HG03432 (cell line): ENCODE measurements at regions not wholly inside any gene's neighbourhood (a gene's known extent, or its start where the extent isn't known, plus 50 kb on each side); places are given as distances from the start of the nearest gene placed in this dataset.

ENCODE experiments used
- ATAC-seq: cut with Tn5 transposase; IDR thresholded peaks from one replicate; pipeline ENCODE4 v1.9.1; 2021; ENCODE audit warnings: mild to moderate bottlenecking, moderate library complexity; ENCODE audit not compliant: unreplicated experiment

DNA sequence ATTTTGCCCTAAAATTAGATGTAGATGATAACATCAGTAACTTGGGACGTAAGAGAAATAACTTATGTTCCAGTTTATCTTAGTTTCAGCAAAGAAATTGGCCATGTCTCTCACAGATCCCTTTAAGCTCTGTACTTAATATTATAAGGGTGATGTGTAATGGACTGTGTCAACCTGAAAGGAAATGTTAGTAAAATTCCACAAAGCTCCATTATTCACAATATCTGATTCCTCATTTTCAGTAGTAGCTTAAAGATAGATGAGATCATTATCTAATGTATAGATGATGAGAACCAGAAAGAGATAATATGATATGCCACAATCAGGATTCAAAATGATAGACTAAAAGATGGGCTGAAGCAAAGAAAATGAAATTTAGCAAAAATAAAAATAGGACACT is 316.8 kb upstream of the CHRM2 start:
- no peak for ATAC-seq

DNA sequence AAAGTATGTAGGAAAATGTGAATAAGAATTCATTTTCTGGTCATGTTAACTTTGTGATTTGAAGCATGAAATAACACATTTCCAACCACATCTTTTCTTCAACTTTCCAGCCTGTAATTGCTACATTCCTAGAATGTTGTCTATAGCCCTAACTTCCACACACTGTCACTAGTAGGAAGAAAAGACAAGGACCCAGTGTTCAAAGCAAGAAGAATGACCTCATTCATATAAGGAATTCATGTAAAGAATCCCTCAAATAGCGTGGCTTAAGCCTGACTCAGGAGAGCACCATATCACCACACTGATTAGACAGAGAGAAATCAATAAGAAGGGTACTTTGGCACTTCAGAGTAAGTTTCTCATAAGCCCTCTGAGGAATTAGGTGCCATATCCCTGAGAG is 318.7 kb upstream of the CHRM2 start:
- no peak for ATAC-seq

DNA sequence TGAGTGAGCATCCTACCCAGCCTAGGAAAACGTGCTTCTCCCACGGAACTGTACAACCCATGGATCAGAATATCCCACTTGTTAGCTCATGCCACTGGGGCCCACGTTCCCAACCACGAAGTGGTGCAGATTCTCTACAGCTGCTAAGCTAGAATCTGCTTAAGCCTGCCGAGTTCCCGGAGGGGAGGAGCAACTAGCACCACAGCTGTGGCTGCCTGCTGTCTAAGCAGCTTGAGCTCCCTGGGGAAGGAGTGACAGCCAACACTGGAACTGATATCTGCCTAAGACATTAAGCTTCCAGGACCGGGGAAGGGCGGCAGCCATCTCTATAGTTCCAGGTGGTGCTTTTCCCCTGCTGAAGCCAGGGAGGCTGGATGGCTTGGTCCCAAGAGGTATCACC is 334.7 kb upstream of the CHRM2 start:
- no peak for ATAC-seq

DNA sequence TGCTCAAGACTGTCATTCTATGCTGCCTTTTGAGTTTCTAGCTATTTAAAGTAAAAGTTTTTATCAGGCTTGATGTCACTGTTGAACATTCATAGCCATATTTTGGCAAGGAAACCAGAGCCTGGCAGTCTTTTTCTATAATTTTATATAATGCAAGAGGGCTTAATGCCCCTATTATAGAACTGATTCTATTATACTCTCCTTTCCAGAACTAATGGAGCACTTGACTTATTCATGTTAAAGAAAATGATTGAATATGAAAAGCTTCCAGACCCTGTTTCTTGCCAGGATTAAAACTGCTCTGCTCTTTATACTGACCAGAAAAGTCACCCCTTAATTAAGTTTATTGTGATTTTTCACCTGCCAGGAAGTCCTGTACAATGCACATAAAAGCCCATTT is 337.6 kb upstream of the CHRM2 start:
- no peak for ATAC-seq

DNA sequence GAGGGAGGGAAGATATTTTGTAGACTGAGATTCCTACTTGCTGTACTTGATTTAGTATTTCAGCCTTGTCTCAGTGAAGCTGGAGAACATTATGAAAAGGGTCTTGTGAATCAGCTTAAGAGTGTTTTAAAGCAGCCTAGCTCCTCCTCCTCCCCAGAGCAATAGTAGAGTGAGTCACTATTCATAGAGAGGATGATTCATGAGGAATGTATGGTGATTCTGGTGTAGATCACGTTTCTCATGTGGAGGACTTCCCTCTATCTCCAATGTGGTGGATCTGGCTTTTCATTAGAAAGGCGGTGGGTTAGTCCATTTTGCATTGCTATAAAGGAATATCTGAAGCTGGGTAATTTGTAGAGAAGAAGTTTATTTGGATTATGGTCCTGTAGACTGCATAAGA is 340.1 kb upstream of the CHRM2 start:
- no peak for ATAC-seq

DNA sequence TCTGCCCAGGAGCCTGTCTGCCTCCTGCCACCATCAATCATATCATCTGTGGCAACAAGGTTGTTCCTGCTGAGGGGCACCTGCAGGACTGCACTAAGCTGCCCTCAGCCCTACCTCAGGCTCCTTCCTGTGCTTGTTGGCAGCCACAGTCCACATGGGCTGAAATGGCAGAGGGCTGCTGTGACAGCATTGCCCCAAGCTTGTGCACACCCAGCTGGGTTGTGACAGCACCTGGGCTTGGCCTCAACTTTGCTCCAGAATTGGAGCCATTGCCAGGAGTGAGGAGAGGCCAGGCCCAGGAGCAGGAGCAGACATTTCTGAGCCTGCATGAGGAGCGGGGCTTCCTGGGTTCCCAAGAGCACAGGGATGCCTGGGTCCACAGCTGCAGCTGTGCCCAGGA is 340.9 kb upstream of the CHRM2 start:
- no peak for ATAC-seq

DNA sequence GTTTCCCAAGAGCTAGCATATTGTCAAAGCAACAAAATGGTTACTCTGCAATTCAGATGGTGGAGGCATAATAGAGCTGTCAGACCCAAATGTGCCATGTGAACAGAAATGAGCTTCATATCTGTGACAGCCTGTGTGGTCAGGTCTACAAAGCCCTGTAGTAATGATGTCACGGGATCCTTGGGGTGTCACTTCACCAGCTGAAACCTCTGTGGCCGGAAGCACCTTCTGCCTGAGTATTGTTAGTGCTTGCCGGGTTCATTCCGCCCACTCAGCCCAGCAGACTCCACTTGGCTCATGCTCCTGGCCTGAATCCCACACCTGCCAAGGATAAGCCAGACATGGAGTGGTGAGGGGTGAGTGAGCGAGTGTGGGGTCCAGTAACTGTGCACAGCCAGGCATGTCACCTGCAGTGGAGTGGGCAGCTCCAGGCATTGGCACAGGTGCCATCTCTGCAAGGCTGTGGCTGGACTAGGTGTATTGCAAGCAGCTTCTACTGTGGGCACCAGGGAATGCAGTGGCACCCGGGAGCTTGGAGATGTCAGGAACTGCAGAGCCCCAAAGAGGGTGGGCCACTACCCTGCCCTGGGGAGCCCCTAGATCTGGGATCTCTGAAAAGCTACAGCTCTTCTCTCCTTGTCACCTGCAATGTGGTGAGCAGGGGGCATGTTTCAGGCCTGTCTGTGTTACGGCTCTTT is 341.9 kb upstream of the CHRM2 start:
- ATAC-seq, result no peak

DNA sequence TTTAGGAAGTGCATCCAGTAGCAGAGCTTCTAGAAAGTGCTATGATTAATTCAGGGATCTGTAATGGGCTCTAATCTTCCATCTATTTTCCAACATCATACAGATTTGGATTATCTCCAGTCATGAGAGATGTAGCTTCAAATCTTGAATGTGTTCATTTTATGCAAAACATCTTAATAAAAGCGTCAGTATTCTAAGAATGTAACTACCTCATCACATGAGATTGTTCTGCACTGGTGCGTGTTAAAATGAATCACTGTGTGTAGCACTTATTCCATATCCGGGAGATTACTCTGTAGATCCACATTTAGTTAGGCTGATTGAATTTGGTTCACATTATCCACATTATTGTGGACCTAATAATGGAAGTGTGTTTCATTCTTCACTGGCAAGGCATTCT is 344.9 kb upstream of the CHRM2 start:
- ATAC-seq, result no peak

DNA sequence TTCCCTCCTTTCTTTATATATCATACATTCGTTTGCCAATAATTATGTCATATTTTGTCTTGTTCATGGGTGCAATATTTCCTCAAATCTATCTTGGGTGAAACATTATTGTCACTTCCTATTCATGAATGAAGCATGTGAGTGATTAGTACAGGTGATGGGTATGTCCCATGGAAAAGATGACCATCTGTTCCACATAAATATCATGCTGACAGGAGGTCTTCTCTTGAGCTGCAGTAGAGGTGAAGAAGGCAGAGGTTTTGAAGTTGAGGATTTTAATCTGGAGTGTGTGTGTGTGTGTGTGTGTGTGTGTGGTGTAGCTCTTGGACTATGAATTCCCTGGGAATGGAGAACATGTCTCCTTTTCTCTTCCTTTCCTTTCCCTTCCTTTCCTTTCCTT is 350.5 kb upstream of the CHRM2 start:
- no peak for ATAC-seq

DNA sequence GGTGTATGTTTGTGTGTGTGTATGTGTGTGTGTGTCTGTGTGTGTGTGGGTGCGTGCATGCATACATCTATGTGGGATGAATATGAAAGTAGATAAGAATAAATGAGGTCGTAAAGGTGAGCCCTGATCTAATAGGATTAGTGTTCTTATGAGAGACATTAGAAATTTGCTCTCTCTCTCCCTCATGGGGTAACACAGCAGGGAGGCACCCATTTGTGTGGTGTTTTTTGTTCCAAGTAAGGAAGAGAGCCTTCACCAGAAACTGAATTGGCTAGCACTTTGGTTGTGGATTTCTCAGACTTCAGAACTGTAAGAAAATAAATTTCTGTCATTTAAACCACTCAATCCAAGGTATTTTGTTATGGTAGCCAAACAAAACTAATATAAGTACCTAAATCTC is 353.7 kb upstream of the CHRM2 start:
- no peak for ATAC-seq

DNA sequence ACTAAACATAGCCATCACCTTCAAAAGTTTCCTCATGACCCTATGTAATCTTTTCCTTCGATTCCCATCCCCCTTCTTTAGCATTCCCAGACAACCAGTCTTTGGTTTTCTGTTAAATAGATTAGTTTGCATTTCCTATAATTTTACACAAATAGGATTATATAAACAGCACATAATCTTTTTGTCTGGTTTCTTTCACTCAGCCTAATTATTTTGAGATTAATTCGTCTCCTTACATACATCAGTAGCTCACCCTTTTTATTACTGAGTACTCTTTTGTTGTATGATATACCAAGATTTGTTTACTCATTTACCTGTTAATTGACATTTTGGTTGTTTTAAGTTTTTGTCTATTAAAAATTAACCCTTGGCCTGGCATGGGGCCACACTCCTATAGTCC is 354.7 kb upstream of the CHRM2 start:
- no peak for ATAC-seq

DNA sequence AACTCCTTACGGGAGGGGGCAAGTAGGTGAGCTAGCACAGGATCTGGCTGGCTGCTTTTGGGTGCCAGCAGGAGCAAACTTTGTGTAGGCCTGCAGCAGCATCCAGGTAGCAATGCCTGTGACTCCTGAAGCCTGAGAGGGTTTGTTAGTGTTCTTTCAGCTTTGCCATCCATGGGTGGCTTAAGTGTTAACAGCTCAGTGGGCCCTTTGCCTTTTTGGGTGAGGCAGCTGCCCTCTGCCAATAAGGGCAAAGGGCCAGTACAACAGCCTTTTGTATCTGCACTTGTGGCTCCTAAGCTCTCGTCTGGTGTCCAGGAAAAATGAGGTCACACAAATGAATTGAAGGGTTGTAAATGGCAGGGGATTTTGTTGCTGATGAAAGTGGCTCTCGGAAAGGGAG is 359.0 kb upstream of the CHRM2 start:
- ATAC-seq, result no peak

DNA sequence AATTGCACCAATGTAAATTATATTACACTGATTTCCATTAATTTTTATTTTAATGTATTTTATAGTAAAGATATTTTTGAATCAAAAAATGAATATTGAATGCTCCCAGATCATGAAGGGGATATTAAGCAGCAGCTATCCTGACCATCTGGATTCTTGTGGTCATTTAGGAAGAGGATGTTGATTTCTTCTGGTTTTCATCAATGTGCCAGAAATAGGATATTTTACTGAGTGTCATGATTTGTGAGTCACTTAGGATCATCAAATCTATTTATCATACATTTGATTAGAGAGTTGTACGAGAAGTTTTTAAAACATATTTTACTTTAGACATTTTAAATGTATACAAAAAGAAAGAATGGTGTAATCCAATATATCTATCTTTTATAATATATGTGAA is 366.3 kb upstream of the CHRM2 start:
- ATAC-seq, result no peak

DNA sequence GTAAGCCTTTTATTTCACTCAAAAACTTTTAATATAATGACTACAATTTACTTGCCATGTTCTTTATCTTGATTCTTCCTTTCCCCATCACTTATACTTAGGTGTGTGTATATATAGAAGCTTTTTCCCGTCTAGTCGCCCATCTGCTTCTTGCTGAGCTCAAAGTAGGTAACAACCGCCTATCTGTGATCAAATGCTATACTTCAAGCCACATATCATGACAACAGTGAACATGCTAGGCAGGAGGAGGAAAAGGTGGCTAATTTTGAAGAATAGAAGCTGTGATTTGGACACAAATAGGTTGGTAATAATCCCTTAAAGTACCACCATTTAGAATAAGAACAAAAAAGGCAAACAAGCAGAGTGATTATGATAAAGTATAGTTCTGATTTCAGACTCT is 367.3 kb upstream of the CHRM2 start:
- no peak for ATAC-seq

DNA sequence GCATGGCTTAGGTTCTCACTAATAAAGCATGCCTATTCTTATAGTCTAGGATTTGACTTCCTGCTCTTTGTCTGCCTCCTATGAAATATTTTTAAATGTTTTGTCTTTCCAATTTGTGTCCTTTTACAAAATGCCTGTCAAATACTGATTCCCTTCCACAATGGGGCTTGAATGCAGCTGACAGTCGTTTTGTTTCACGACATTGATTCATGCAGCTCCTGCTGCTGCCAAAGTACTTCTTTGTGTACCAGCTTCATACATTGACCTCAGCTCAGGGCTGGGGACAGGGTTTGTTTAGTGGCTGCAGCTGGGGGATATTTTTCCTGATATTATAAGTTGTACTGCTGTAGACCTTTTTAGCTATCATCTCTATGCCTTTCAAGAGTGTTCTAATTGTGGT is 371.9 kb upstream of the CHRM2 start:
- no peak for ATAC-seq

DNA sequence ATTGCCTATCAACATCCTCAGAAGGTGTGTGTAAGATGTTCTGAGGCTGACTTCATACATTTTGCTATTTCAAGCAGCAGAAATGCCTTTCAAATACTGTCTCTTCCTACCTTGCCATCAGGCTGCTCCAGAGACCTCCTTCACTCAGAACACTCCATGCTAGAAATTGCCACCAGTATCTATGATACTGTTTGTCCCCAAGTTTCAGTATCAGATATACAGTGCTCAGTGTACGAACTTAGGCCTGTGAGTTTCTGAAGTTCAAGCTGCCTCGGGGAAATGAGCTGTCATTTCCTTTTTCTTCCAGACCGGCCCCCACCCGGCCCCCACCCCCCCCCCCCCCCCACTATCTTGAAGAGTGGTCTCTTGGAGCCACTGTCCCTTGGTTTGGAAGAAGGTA is 373.4 kb upstream of the CHRM2 start:
- no peak for ATAC-seq

DNA sequence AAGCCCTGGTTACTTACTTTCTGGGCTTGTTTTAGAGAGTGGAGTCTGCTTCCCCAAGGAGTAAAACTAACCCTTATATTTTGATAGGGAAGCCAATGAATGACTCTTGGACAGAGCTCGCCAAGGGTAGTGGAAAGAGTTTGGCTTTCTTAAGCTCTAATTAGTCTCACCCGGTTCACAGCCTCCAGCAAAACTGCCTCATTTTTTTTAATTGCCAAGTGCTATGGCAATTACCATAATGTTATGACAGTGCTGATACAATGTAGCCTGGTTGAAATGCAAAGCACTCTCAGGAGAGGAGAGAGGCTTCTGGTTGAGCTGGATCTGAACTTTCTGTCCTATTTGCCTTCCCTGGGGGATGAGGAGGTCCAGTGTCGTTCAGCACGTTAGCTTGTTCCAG is 376.1 kb upstream of the CHRM2 start:
- ATAC-seq, result no peak

DNA sequence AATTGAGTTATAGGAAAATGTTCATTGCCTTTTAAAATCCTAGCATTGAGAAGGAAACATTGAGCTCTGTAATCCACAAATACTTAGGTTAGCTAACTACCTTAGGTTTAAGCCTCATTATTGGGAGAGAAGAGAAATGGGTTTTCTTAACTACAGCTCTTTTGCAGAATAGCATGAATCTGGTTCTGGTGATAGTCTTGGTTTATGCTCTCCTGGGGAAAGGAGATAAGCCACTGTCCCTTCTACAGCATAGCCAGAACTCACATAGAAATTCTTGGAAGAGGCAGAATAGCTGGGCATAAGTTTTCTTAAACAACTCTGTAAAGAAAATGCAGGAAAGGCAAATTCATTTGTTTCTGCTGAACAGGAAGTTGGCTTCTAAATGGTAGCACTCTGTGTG is 378.6 kb upstream of the CHRM2 start:
- no peak for ATAC-seq

DNA sequence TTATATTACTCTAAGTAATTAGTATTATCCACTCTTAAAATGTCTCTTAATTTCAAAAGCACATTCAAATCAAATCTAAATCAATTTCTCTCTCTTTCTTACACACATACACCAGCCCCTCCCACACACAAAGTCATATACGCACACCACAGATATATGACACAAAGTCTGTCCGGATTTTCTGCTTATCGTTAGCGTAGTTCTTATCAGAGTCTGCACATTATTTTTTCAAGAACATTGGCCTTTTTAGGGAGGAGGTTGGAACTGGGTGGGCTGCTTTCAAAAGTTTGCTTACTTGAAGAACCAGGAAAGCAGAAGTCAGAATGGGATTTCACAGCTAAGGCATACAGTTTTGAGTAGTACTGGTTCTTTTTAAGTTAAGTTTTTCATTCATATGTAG is 387.6 kb upstream of the CHRM2 start:
- ATAC-seq, result no peak

DNA sequence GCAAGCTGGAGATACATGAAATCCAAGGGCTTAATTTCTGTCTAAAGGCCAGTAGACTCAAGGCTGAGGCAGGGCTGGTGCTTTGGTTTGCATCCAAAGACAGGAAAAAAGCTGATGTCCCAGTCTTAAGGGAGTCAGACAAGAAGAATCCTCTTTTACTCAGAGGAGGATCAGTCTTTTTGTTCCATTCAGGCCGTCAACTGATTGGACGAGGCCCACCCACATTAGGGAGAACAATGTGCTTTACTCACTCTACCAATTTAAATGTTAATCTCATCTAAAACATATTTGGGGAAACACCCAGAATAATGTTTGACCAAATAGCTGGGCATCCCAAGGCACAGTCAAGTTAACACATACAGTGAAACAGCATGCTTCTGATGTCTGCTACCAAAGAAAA is 388.5 kb upstream of the CHRM2 start:
- ATAC-seq, result no peak

DNA sequence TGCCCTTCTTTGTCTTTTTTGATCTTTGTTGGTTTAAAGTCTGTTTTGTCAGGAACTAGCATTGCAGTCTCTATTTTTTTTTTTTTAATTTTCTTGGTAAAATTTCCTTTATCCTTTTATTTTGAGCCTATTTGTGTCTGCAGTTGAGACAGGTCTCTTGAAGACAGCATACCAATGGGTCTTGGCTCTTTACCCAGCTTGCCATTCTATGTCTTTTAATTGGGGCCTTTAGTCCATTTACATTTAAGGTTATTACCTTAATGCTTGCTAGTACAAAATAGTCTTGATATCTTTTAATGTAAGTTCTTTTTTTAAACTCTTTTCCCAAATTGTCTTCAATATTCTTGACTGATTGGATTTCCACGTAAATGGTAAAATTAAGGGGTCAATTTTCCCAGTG is 398.3 kb upstream of the CHRM2 start:
- no peak for ATAC-seq

DNA sequence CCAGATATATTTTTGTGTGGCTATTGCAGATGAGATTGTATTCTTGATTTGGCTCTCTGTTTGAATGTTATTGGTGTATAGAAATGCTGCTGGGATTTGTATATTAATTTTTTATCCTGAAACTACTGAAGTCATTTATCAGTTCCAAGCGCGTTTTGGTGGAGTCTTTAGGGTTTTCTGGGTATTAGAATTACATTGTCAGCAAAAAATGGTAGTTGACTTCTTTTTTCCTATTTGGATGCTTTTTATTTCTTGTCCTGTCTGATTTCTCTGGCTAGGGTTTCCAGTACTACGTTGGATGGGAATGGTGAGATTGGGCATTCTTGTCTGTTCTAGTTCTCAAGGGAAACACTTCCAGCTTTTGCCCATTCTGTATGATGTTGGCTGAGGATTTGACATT is 415.5 kb upstream of the CHRM2 start:
- no peak for ATAC-seq

DNA sequence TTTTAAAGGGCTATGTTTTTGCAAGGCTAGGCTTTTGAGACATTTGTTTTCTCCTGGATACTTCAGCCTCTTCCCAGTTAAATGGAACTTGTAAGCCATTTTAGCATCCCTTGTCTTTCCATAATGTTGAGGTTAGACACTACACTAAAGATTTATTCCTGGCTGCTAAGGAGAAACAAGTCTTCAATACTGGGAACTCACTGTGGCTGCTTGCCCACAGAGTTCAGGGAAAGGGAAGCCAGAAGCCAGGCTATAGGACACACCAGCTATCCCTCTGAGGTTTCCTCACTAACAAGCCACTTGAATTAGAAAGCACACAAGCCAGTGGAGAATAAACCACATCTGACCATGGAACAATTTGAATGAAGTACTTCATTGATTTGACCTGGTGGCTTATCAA is 421.7 kb upstream of the CHRM2 start:
- ATAC-seq, result no peak

DNA sequence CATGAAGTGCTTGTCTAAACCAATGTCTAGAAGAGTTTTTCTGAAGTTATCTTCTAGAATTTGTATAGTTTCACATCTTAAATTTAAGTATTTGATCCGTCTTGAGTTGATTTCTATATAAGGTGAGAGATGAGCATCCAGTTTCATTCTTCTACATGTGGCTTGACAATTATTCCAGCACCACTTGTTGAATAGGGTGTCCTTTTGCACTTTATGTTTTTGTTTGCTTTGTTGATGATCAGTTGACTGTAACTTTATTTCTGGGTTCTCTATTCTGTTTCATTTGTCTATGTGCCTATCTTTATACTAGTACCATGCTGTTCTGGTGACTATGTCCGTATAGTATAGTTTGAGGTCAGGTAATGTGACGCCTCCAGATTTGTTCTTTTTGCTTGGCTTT is 426.6 kb upstream of the CHRM2 start:
- ATAC-seq, result no peak
